MCF 10A (cell line): ENCODE measurements at regions not wholly inside any gene's neighbourhood (a gene's known extent, or its start where the extent isn't known, plus 50 kb on each side); places are given as distances from the start of the nearest gene placed in this dataset.

Experiments used
- BruUV-seq: library from RNA; stranded (reverse); fragments of 400-500 nt; replicated peaks from 2 replicates; lab custom pipeline; 2021; lab: Mats Ljungman, UMichigan
- CTCF ChIA-PET: fragments of 300-600 bp; sonication (Branson Sonifier 250); formaldehyde crosslinking; extraction: SDS; loops from one replicate; lab custom pipeline; 2021; ENCODE audit warnings: antibody characterized with exemption, inconsistent platforms; lab: Yijun Ruan, JAX
- POLR2A ChIA-PET: fragments of 300-600, 350-650 bp; sonication (Branson Sonifier 250); formaldehyde crosslinking; extraction: SDS; loops from one replicate; lab custom pipeline; 2020; ENCODE audit warnings: antibody characterized with exemption, inconsistent platforms; lab: Yijun Ruan, JAX
- DNase-seq: peaks from one replicate; pipeline ENCODE4 v3.0.0-alpha.2; 2018; ENCODE audit not compliant: unreplicated experiment
- H3K27ac Mint-ChIP-seq: one replicate; pipeline ENCODE4 v1.8.0; 2022; ENCODE audit warnings: mild to moderate bottlenecking, low read depth, mixed read lengths; ENCODE audit not compliant: unreplicated experiment
- H3K27me3 Mint-ChIP-seq: one replicate; pipeline ENCODE4 v1.8.0; 2022; ENCODE audit warnings: mixed read lengths; ENCODE audit not compliant: insufficient read depth, unreplicated experiment
- H3K36me3 Mint-ChIP-seq: one replicate; pipeline ENCODE4 v1.8.0; 2022; ENCODE audit warnings: mild to moderate bottlenecking, moderate library complexity, mixed read lengths; ENCODE audit not compliant: insufficient read depth, unreplicated experiment
- H3K4me1 Mint-ChIP-seq: one replicate; pipeline ENCODE4 v1.8.0; 2022; ENCODE audit warnings: mixed read lengths; ENCODE audit not compliant: insufficient read depth, unreplicated experiment
- H3K4me3 Mint-ChIP-seq: one replicate; pipeline ENCODE4 v1.8.0; 2022; ENCODE audit warnings: mild to moderate bottlenecking, moderate library complexity, mixed read lengths; ENCODE audit not compliant: unreplicated experiment
- H3K9me3 Mint-ChIP-seq: one replicate; pipeline ENCODE4 v1.8.0; 2022; ENCODE audit warnings: mixed read lengths; ENCODE audit not compliant: unreplicated experiment
- CTCF ChIP-seq: fragments of 200-600 bp; IDR thresholded peaks from one replicate; pipeline ENCODE4 v1.8.0; 2022; ENCODE audit warnings: antibody characterized with exemption, mild to moderate bottlenecking; ENCODE audit not compliant: unreplicated experiment
- intact Hi-C: fragments of 100-400 bp; cut with micrococcal nuclease; formaldehyde crosslinking; loops from 2 replicates; pipeline ENCODE4 v1.14.1; 2022

- ChIA-PET POLR2A (interaction anchor here (0.7 to 1.2 kb wide), 3 partner anchors 64 to 1102 kb away, joined by 3 to 5 read pairs (median 3); partner anchors contain the start of gene C10orf143), CTCF (interaction anchor here (0.5 to 3.0 kb wide), 13 partner anchors 11 to 1092 kb away, joined by 3 to 27 read pairs (median 3); no protein-coding TSS in a partner anchor)
- peaks cover 39% of the 10 kb centered on the region for H3K27me3 Mint-ChIP-seq
- H3K4me3 Mint-ChIP-seq: no peak overlapping the region
- no peak for DNase-seq
- H3K9me3 Mint-ChIP-seq: no peaks in the 10 kb centered on the region
- no peak for TF ChIP-seq CTCF
- intact Hi-C loops: no loop called here
- no TSS peak for BruUV-seq
- H3K27ac Mint-ChIP-seq: no peak overlapping the region
- H3K4me1 Mint-ChIP-seq: peaks cover 6% of the 10 kb centered on the region
- no peaks in the 10 kb centered on the region for H3K36me3 Mint-ChIP-seq
Observed at GRCh38 chr10:129032372-129033313, 434.4 kb upstream of the MGMT start.

GRCh38 chr10:129033340-129033739 is 433.7 kb upstream of the MGMT start:
- Mint-ChIP-seq H3K4me1 (peaks cover 6% of the 10 kb centered on the region), H3K36me3 (no peaks in the 10 kb centered on the region), H3K27ac (no peak overlapping the region), H3K4me3 (no peak overlapping the region), H3K27me3 (peaks cover 32% of the 10 kb centered on the region), H3K9me3 (no peaks in the 10 kb centered on the region)
- no peak for TF ChIP-seq CTCF
- POLR2A ChIA-PET: interaction anchor here (0.7 kb wide), 1 partner anchor 1101 kb away, joined by 3 read pairs; no protein-coding TSS in a partner anchor
- intact Hi-C loops: no loop called here
- CTCF ChIA-PET: interaction anchor here (0.6 to 3.0 kb wide), 2 partner anchors 299 to 1086 kb away, joined by 3 to 27 read pairs; no protein-coding TSS in a partner anchor
- no peak for DNase-seq
- no TSS peak for BruUV-seq

- no peaks in the 10 kb centered on the region for H3K36me3 Mint-ChIP-seq
- TF ChIP-seq CTCF: no peak
- ChIA-PET CTCF (interaction anchor here (0.6 to 1.9 kb wide), 2 partner anchors 1040 to 1086 kb away, joined by 3 to 7 read pairs; no protein-coding TSS in a partner anchor), POLR2A (no interaction called here)
- H3K27me3 Mint-ChIP-seq: peaks cover 27% of the 10 kb centered on the region
- H3K9me3 Mint-ChIP-seq: no peaks in the 10 kb centered on the region
- intact Hi-C loops: no loop called here
- H3K27ac Mint-ChIP-seq: no peak overlapping the region
- DNase-seq: no peak
- no peak overlapping the region for H3K4me3 Mint-ChIP-seq
- BruUV-seq: no TSS peak
- H3K4me1 Mint-ChIP-seq: peaks cover 6% of the 10 kb centered on the region
Observed at GRCh38 chr10:129033790-129034272, 433.2 kb upstream of the MGMT start.
